IMR-90 (cell line): ENCODE measurements at regions not wholly inside any gene's neighbourhood (a gene's known extent, or its start where the extent isn't known, plus 50 kb on each side); places are given as distances from the start of the nearest gene placed in this dataset.

Experiments
- ATAC-seq: fragments of 200-7000 bp; cut with Tn5 transposase; 2 replicates; pipeline ENCODE4 v1.9.1; 2020; ENCODE audit warnings: low read depth, mild to moderate bottlenecking, moderate library complexity
- BruUV-seq: library from RNA; stranded (reverse); fragments of 400-500 nt; replicated peaks from 2 replicates; lab custom pipeline; 2021; lab: Mats Ljungman, UMichigan
- CTCF ChIA-PET: fragments of 300-600 bp; formaldehyde crosslinking; extraction: SDS; loops from one replicate; lab custom pipeline; 2021; ENCODE audit warnings: antibody characterized with exemption; lab: Yijun Ruan, JAX
- POLR2A ChIA-PET: fragments of 300-600 bp; sonication (Branson Sonifier 250); formaldehyde crosslinking; loops from one replicate; lab custom pipeline; 2022; ENCODE audit warnings: antibody characterized with exemption; ENCODE audit not compliant: unreplicated experiment; lab: Charles Lee
- DNase-seq: peaks from one replicate; pipeline ENCODE4 v3.0.0; 2013
- H2AFZ ChIP-seq: replicated peaks from 2 replicates; pipeline ENCODE3; 2013; ENCODE audit warnings: low read length, mild to moderate bottlenecking; ENCODE audit not compliant: poor library complexity
- H2AK5ac ChIP-seq: 2 replicates; pipeline ENCODE4 v1.6.1; 2013; ENCODE audit warnings: low read depth, low read length, inconsistent platforms
- H2AK9ac ChIP-seq: replicated peaks from 2 replicates; pipeline ENCODE3; 2013; ENCODE audit warnings: mild to moderate bottlenecking, low read depth, low read length, moderate library complexity; ENCODE audit not compliant: poor library complexity
- H2BK120ac ChIP-seq: 2 replicates; pipeline ENCODE4 v1.6.1; 2013; ENCODE audit warnings: low read depth, low read length, inconsistent platforms
- H2BK15ac ChIP-seq: 3 replicates; pipeline ENCODE4 v1.6.1; 2013; ENCODE audit warnings: low read depth, low read length, inconsistent platforms
- H2BK20ac ChIP-seq: 2 replicates; pipeline ENCODE4 v1.6.1; 2013; ENCODE audit warnings: low read depth, mild to moderate bottlenecking, inconsistent platforms, low read length, moderate library complexity
- H2BK5ac ChIP-seq: 2 replicates; pipeline ENCODE4 v1.6.1; 2013; ENCODE audit warnings: mild to moderate bottlenecking, low read depth, low read length, inconsistent platforms; ENCODE audit not compliant: poor library complexity, severe bottlenecking
- H3K14ac ChIP-seq: replicated peaks from 2 replicates; pipeline ENCODE4 v1.6.1; 2013; ENCODE audit warnings: low read depth, low read length, inconsistent platforms
- H3K18ac ChIP-seq: 2 replicates; pipeline ENCODE4 v1.6.1; 2013; ENCODE audit warnings: low read depth, low read length, control low read depth
- H3K23ac ChIP-seq: 2 replicates; pipeline ENCODE4 v1.6.1; 2013; ENCODE audit warnings: low read depth, low read length, inconsistent platforms
- H3K27ac ChIP-seq: 2 replicates; pipeline ENCODE4 v1.5.1; 2013; ENCODE audit warnings: mild to moderate bottlenecking, control low read depth, low read length; ENCODE audit not compliant: insufficient read depth
- H3K27me3 ChIP-seq: 2 replicates; pipeline ENCODE4 v1.6.1; 2013; ENCODE audit warnings: low read length; ENCODE audit not compliant: control insufficient read depth, insufficient read depth
- H3K36me3 ChIP-seq: 2 replicates; pipeline ENCODE4 v1.6.1; 2013; ENCODE audit warnings: low read length, mixed read lengths; ENCODE audit not compliant: control insufficient read depth, insufficient read depth
- H3K4ac ChIP-seq: 2 replicates; pipeline ENCODE4 v1.6.1; 2013; ENCODE audit warnings: low read depth, low read length, inconsistent platforms
- H3K4me1 ChIP-seq: 2 replicates; pipeline ENCODE4 v1.6.1; 2013; ENCODE audit warnings: low read length, mixed read lengths; ENCODE audit not compliant: control insufficient read depth, insufficient read depth
- H3K4me2 ChIP-seq: 2 replicates; pipeline ENCODE4 v1.6.1; 2013; ENCODE audit warnings: low read depth, mild to moderate bottlenecking, control low read depth, low read length, moderate library complexity
- H3K4me3 ChIP-seq: 2 replicates; pipeline ENCODE4 v1.5.1; 2013; ENCODE audit warnings: low read depth, mild to moderate bottlenecking, control low read depth, low read length, moderate library complexity; ENCODE audit not compliant: insufficient read depth
- H3K56ac ChIP-seq: 2 replicates; pipeline ENCODE4 v1.6.1; 2013; ENCODE audit warnings: low read length, inconsistent platforms; ENCODE audit not compliant: insufficient read depth; ENCODE audit errors: extremely low read depth
- H3K79me1 ChIP-seq, 2 experiments: 2 replicates each; pipeline ENCODE4 v1.6.1; 2013; ENCODE audit warnings: low read length in 2 of 2, inconsistent platforms in 1 of 2, low read depth in 1 of 2
- H3K9ac ChIP-seq: 2 replicates; pipeline ENCODE4 v1.6.1; 2013; ENCODE audit warnings: low read depth, low read length, control low read depth
- H3K9me1 ChIP-seq: 2 replicates; pipeline ENCODE4 v1.6.1; 2013; ENCODE audit warnings: low read length, inconsistent platforms; ENCODE audit not compliant: insufficient read depth
- H3K9me3 ChIP-seq: 2 replicates; pipeline ENCODE4 v1.6.1; 2013; ENCODE audit warnings: low read length; ENCODE audit not compliant: control insufficient read depth, insufficient read depth
- H4K20me1 ChIP-seq: 2 replicates; pipeline ENCODE4 v1.6.1; 2013; ENCODE audit warnings: low read length, inconsistent platforms; ENCODE audit not compliant: insufficient read depth
- H4K5ac ChIP-seq: 2 replicates; pipeline ENCODE4 v1.6.1; 2013; ENCODE audit warnings: mild to moderate bottlenecking, low read depth, low read length, control low read depth
- H4K8ac ChIP-seq, 2 experiments: 2 replicates each; pipeline ENCODE4 v1.6.1; 2013; ENCODE audit warnings: low read depth in 2 of 2, low read length in 2 of 2, control low read depth in 1 of 2, inconsistent platforms in 1 of 2
- H4K91ac ChIP-seq: 2 replicates; pipeline ENCODE4 v1.6.1; 2013; ENCODE audit warnings: low read depth, low read length, inconsistent platforms; ENCODE audit not compliant: insufficient read depth
- BHLHE40 ChIP-seq: fragments of 150-350 bp; IDR thresholded peaks from 2 replicates; pipeline ENCODE4 v1.6.1; 2016; ENCODE audit warnings: mild to moderate bottlenecking, low read depth, low read length
- CEBPB ChIP-seq: IDR thresholded peaks from 2 replicates; pipeline ENCODE4 v1.6.1; 2012; ENCODE audit warnings: low read depth, low read length, improper control_type of control experiment
- CHD1 ChIP-seq: IDR thresholded peaks from 2 replicates; pipeline ENCODE4 v1.6.1; 2012; ENCODE audit warnings: low read depth, low read length, improper control_type of control experiment
- FOS ChIP-seq: fragments of 150-350 bp; IDR thresholded peaks from 2 replicates; pipeline ENCODE4 v1.6.1; 2016; ENCODE audit warnings: low read depth, low read length
- MAZ ChIP-seq: IDR thresholded peaks from 2 replicates; pipeline ENCODE4 v1.6.1; 2012; ENCODE audit warnings: low read depth, mild to moderate bottlenecking, low read length, improper control_type of control experiment, moderate library complexity, borderline replicate concordance
- NFE2L2 ChIP-seq: fragments of 150-350 bp; IDR thresholded peaks from 2 replicates; pipeline ENCODE4 v1.6.1; 2016; ENCODE audit warnings: low read depth, mild to moderate bottlenecking, low read length
- POLR2A ChIP-seq: IDR thresholded peaks from 2 replicates; pipeline ENCODE4 v1.6.1; 2012; ENCODE audit warnings: mild to moderate bottlenecking, low read depth, low read length
- RAD21 ChIP-seq: IDR thresholded peaks from 2 replicates; pipeline ENCODE4 v1.6.1; 2012; ENCODE audit warnings: low read length, improper control_type of control experiment
- RCOR1 ChIP-seq: IDR thresholded peaks from 2 replicates; pipeline ENCODE4 v1.6.1; 2012; ENCODE audit warnings: mild to moderate bottlenecking, low read length, improper control_type of control experiment; ENCODE audit not compliant: insufficient replicate concordance
- RFX5 ChIP-seq: IDR thresholded peaks from 2 replicates; pipeline ENCODE4 v1.8.0; 2012; ENCODE audit warnings: low read depth, mild to moderate bottlenecking, low read length, moderate library complexity
- SMC3 ChIP-seq: fragments of 150-350 bp; IDR thresholded peaks from 2 replicates; pipeline ENCODE4 v1.6.1; 2016; ENCODE audit warnings: low read depth, mild to moderate bottlenecking, antibody characterized with exemption, low read length, moderate library complexity
- WGBS, 2 experiments: methylation state at CpG; one replicate each; pipeline versions ENCODE4 v1.1.5 to v1.1.7; 2013; ENCODE audit warnings: missing lambda C conversion rate in 2 of 2; ENCODE audit not compliant: insufficient read length in 1 of 2; ENCODE audit errors: extremely low coverage in 2 of 2; 5-methylcytosine and 5-hydroxymethylcytosine counted together
- dilution Hi-C: fragments of 300-500 bp; cut with HindIII; formaldehyde crosslinking; loops from one replicate; pipeline ENCODE4 v1.14.3; 2018; ENCODE audit warnings: low sequenced_read_pairs; ENCODE audit not compliant: unreplicated experiment
- in situ Hi-C: fragments of 300-500 bp; cut with MboI; formaldehyde crosslinking; loops from 3 replicates; pipeline ENCODE4 v1.14.3; 2019; ENCODE audit warnings: low sequenced_read_pairs, inconsistent platforms, mixed read lengths
- intact Hi-C: fragments of 100-400 bp; cut with micrococcal nuclease; formaldehyde crosslinking; loops from 2 replicates; pipeline ENCODE4 v1.10.0; 2022
- TF ChIP-seq, protein P1 (sequence below): fragments of 150-350 bp; IDR thresholded peaks from 2 replicates; pipeline ENCODE4 v1.6.1; 2016; ENCODE audit warnings: low read depth, mild to moderate bottlenecking, low read length, moderate library complexity, borderline replicate concordance
- TF ChIP-seq, protein P2 (sequence below): fragments of 150-350 bp; IDR thresholded peaks from 2 replicates; pipeline ENCODE4 v1.6.1; 2017; ENCODE audit warnings: mild to moderate bottlenecking, antibody characterized with exemption, low read length, low read depth
- TF ChIP-seq, protein P3 (sequence below): conservative IDR thresholded peaks from 2 replicates; pipeline ENCODE4 v1.5.1; 2012; ENCODE audit warnings: mild to moderate bottlenecking, low read depth, low read length, improper control_type of control experiment

GRCh38 chr18:37864122-37864521, 298.5 kb upstream of the CELF4 start:
- Histone ChIP-seq H2AFZ (no peak overlapping the region), H3K18ac (no peak overlapping the region), H3K79me1 (no peaks in the 10 kb centered on the region), H2BK5ac (no peak overlapping the region), H3K27ac (no peak overlapping the region), H3K56ac (no peak overlapping the region), H3K27me3 (no peaks in the 10 kb centered on the region), H4K8ac (no peak overlapping the region), H3K4me3 (no peak overlapping the region), H3K36me3 (no peaks in the 10 kb centered on the region), H2AK9ac (no peak overlapping the region), H3K9me1 (no peaks in the 10 kb centered on the region), H3K9ac (no peak overlapping the region), H3K4ac (no peak overlapping the region), H4K5ac (no peak overlapping the region), H2BK20ac (no peak overlapping the region), H3K4me2 (no peak overlapping the region), H2BK15ac (no peak overlapping the region), H3K14ac (no peak overlapping the region), H2AK5ac (no peak overlapping the region), H3K4me1 (no peaks in the 10 kb centered on the region), H4K20me1 (no peaks in the 10 kb centered on the region), H4K91ac (no peak overlapping the region), H3K9me3 (peaks cover 15% of the 10 kb centered on the region), H2BK120ac (no peak overlapping the region), H3K23ac (no peak overlapping the region)
- POLR2A ChIA-PET: no interaction called here
- CTCF ChIA-PET: no interaction called here
- DNase-seq (no peak), ATAC-seq (no peak)
- no peak for TF ChIP-seq SMC3
- TF ChIP-seq RCOR1: no peak
- TF ChIP-seq POLR2A: no peak
- no peak for TF ChIP-seq NFE2L2
- no peak for TF ChIP-seq RFX5
- TF ChIP-seq CHD1: no peak
- no peak for TF ChIP-seq MAZ
- no peak for TF ChIP-seq CEBPB
- TF ChIP-seq, protein P1, sequence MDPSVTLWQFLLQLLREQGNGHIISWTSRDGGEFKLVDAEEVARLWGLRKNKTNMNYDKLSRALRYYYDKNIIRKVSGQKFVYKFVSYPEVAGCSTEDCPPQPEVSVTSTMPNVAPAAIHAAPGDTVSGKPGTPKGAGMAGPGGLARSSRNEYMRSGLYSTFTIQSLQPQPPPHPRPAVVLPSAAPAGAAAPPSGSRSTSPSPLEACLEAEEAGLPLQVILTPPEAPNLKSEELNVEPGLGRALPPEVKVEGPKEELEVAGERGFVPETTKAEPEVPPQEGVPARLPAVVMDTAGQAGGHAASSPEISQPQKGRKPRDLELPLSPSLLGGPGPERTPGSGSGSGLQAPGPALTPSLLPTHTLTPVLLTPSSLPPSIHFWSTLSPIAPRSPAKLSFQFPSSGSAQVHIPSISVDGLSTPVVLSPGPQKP: no peak
- no peak for TF ChIP-seq FOS
- TF ChIP-seq BHLHE40: no peak
- TF ChIP-seq, protein P2, sequence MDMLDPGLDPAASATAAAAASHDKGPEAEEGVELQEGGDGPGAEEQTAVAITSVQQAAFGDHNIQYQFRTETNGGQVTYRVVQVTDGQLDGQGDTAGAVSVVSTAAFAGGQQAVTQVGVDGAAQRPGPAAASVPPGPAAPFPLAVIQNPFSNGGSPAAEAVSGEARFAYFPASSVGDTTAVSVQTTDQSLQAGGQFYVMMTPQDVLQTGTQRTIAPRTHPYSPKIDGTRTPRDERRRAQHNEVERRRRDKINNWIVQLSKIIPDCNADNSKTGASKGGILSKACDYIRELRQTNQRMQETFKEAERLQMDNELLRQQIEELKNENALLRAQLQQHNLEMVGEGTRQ: no peak
- TF ChIP-seq RAD21: no peak
- TF ChIP-seq, protein P3, sequence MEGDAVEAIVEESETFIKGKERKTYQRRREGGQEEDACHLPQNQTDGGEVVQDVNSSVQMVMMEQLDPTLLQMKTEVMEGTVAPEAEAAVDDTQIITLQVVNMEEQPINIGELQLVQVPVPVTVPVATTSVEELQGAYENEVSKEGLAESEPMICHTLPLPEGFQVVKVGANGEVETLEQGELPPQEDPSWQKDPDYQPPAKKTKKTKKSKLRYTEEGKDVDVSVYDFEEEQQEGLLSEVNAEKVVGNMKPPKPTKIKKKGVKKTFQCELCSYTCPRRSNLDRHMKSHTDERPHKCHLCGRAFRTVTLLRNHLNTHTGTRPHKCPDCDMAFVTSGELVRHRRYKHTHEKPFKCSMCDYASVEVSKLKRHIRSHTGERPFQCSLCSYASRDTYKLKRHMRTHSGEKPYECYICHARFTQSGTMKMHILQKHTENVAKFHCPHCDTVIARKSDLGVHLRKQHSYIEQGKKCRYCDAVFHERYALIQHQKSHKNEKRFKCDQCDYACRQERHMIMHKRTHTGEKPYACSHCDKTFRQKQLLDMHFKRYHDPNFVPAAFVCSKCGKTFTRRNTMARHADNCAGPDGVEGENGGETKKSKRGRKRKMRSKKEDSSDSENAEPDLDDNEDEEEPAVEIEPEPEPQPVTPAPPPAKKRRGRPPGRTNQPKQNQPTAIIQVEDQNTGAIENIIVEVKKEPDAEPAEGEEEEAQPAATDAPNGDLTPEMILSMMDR: no peak
- dilution Hi-C loops: no loop called here
- BruUV-seq: no TSS peak
- in situ Hi-C loops: no loop called here
- intact Hi-C loops: no loop called here
- 60% methylated on average over 1 of the region's 1 CpG; no CpG with 5 or more reads in 1 of the 2 experiments for WGBS, 2 experiments
